ENCODE measurements at regions not wholly inside any gene's neighbourhood (a gene's known extent, or its start where the extent isn't known, plus 50 kb on each side); places are given as distances from the start of the nearest gene placed in this dataset.

DNA sequence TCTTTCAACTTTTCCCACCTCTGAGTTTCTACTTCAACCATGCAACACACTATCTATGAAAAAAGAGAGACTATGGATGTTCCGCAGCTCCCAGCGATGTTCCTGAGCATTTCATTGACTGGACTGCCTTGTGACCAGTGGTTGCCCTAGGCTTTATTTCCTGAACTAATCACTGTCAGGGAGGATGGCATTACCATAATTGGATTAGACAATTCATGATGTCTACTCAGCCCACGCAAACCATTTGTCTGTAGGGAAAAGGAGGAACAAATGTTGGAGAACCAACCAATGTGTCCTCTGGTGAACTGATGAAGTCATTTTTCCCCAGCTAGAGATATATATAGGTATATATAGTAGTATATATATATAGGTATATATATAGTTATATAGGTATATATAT lies 229.3 kb upstream of the MCTP2 start:
- Histone ChIP-seq H3K27me3 (ENCODE audit: insufficient read depth, low read length, poor library complexity, severe bottlenecking) (no peaks in the 10 kb centered on the region), H2AFZ (ENCODE audit: low read length) (no peak overlapping the region), H3K9me2 (replicated peaks; ENCODE audit: low read depth, low read length) (no peaks in the 10 kb centered on the region), H3K4me1 (ENCODE audit: insufficient read depth, low read length, poor library complexity, severe bottlenecking) (no peaks in the 10 kb centered on the region), H3K4me3 (ENCODE audit: low read length, poor library complexity, severe bottlenecking) (no peak overlapping the region), H3K79me2 (ENCODE audit: insufficient read depth, low read length) (no peaks in the 10 kb centered on the region), H4K20me1 (ENCODE audit: insufficient read depth, low read length, poor library complexity, severe bottlenecking) (no peaks in the 10 kb centered on the region), H3K36me3 (ENCODE audit: insufficient read depth, low read length) (no peaks in the 10 kb centered on the region), H3K9me3 (ENCODE audit: insufficient read depth, low read depth, low read length) (no peaks in the 10 kb centered on the region), H3F3A (ENCODE audit: low read depth) (no peaks in the 10 kb centered on the region), H3K4me2 (ENCODE audit: low read depth, low read length, poor library complexity, severe bottlenecking) (no peak overlapping the region), H3K9ac (ENCODE audit: low read depth, low read length, poor library complexity, severe bottlenecking) (no peak overlapping the region)
- TF ChIP-seq EZH2phosphoT487 (IDR thresholded peaks at IDR 0.05; ENCODE audit: borderline replicate concordance) (no peak), CTCF (conservative IDR thresholded peaks at IDR 0.05; ENCODE audit: low read length) (no peak)

GRCh38 chr15:94001255-94001801 lies 230.0 kb upstream of the MCTP2 start:
- Histone ChIP-seq H2AFZ (ENCODE audit: low read length) (no peak overlapping the region), H3K9me3 (ENCODE audit: insufficient read depth, low read depth, low read length) (no peaks in the 10 kb centered on the region), H3K4me2 (ENCODE audit: low read depth, low read length, poor library complexity, severe bottlenecking) (no peak overlapping the region), H3K79me2 (ENCODE audit: insufficient read depth, low read length) (no peaks in the 10 kb centered on the region), H3K4me1 (ENCODE audit: insufficient read depth, low read length, poor library complexity, severe bottlenecking) (no peaks in the 10 kb centered on the region), H4K20me1 (ENCODE audit: insufficient read depth, low read length, poor library complexity, severe bottlenecking) (no peaks in the 10 kb centered on the region), H3K27me3 (ENCODE audit: insufficient read depth, low read length, poor library complexity, severe bottlenecking) (no peaks in the 10 kb centered on the region), H3K4me3 (ENCODE audit: low read length, poor library complexity, severe bottlenecking) (no peak overlapping the region), H3K9ac (ENCODE audit: low read depth, low read length, poor library complexity, severe bottlenecking) (no peak overlapping the region), H3K36me3 (ENCODE audit: insufficient read depth, low read length) (no peaks in the 10 kb centered on the region), H3F3A (ENCODE audit: low read depth) (no peaks in the 10 kb centered on the region), H3K9me2 (replicated peaks; ENCODE audit: low read depth, low read length) (no peaks in the 10 kb centered on the region)
- TF ChIP-seq CTCF (conservative IDR thresholded peaks at IDR 0.05; ENCODE audit: low read length) (no peak), EZH2phosphoT487 (IDR thresholded peaks at IDR 0.05; ENCODE audit: borderline replicate concordance) (no peak)

GRCh38 chr15:94000606-94001005 lies 230.8 kb upstream of the MCTP2 start:
- Histone ChIP-seq H3K36me3 (ENCODE audit: insufficient read depth, low read length) (no peaks in the 10 kb centered on the region), H3F3A (ENCODE audit: low read depth) (no peaks in the 10 kb centered on the region), H3K9ac (ENCODE audit: low read depth, low read length, poor library complexity, severe bottlenecking) (no peak overlapping the region), H2AFZ (ENCODE audit: low read length) (no peak overlapping the region), H3K9me3 (ENCODE audit: insufficient read depth, low read depth, low read length) (no peaks in the 10 kb centered on the region), H3K4me2 (ENCODE audit: low read depth, low read length, poor library complexity, severe bottlenecking) (no peak overlapping the region), H3K27me3 (ENCODE audit: insufficient read depth, low read length, poor library complexity, severe bottlenecking) (no peaks in the 10 kb centered on the region), H3K9me2 (replicated peaks; ENCODE audit: low read depth, low read length) (no peaks in the 10 kb centered on the region), H4K20me1 (ENCODE audit: insufficient read depth, low read length, poor library complexity, severe bottlenecking) (no peaks in the 10 kb centered on the region), H3K79me2 (ENCODE audit: insufficient read depth, low read length) (no peaks in the 10 kb centered on the region), H3K4me3 (ENCODE audit: low read length, poor library complexity, severe bottlenecking) (no peak overlapping the region), H3K4me1 (ENCODE audit: insufficient read depth, low read length, poor library complexity, severe bottlenecking) (no peaks in the 10 kb centered on the region)
- no peak for TF ChIP-seq EZH2phosphoT487 (IDR thresholded peaks at IDR 0.05; ENCODE audit: borderline replicate concordance)
- no peak for TF ChIP-seq CTCF (conservative IDR thresholded peaks at IDR 0.05; ENCODE audit: low read length)

All from Loucy (cell line).